Activated CD4-positive, alpha-beta T cell treated with anti-CD3 and anti-CD28 coated beads, Interleukin-2, amount 50 U/mL, for 24 hours (primary cell): ENCODE measurements at regions not wholly inside any gene's neighbourhood (a gene's known extent, or its start where the extent isn't known, plus 50 kb on each side); places are given as distances from the start of the nearest gene placed in this dataset.

Experiments
- DNase-seq, 2 donors: peaks; one replicate each; pipeline ENCODE4 v3.0.0-alpha.2; 2020; ENCODE audit warnings: low read depth in 1 of 2, low spot score in 1 of 2

DNA sequence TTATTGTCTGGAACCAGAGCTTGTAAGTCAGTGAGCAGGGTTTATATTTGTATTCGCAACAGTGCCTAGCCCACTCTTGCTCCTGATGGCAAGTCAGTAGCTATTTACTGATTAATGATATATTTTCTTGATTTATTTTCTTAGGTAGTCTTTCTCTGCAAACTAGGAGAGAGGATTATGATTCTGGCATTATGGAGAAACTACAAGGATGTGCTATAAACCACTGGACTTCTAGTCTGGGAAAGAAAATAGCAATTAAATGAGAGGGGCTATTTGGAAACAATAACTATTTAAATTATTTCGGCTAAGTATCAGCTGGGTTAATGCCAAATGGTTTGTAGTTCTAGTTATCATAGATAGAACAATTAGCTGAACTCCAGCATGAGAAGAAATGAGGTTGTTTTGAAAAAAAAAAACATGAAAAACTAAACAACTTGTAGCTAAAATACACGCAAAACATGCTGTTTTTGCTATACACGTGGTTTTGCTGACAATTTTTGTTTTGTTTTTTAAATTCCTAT lies 304.9 kb upstream of the TCF21 start:
- no peak for DNase-seq

DNA sequence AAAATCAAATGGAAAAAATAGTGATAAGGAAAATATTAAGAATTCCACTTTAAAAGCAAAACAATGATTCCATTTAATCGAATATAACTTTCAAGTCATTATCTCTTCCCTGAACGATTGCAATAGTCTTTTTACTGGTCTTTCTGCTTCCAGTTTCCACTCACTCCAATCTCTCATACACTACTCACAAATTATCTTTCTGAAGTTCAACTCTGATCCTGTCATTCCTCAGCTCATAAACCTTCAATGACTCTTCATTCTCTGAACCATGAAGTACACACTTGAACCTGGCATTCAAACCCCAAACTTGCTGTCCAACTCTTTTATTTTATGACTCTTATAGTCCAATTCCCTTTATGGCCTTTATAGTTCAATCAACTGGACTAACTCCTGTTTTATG lies 304.1 kb upstream of the TCF21 start:
- no peak for DNase-seq

DNA sequence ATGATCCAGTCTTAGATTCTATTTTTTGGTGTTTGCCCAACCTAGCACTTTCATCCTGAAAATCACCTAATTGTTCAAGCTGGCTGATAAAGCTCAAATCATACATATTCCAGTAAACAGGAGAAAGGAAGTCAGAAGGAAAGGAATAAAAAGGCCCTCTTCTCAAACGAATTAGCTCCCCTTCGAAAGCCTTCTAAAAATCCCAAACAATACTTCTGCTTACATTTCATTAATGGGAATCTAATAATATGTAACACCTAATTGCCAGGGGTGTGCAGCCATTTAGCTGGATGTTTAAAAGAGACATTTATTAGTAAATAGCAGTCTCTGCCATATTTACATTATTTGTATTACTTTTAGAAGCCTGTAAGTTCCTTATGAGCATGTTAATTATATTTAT lies 302.9 kb upstream of the TCF21 start:
- no peak for DNase-seq

DNA sequence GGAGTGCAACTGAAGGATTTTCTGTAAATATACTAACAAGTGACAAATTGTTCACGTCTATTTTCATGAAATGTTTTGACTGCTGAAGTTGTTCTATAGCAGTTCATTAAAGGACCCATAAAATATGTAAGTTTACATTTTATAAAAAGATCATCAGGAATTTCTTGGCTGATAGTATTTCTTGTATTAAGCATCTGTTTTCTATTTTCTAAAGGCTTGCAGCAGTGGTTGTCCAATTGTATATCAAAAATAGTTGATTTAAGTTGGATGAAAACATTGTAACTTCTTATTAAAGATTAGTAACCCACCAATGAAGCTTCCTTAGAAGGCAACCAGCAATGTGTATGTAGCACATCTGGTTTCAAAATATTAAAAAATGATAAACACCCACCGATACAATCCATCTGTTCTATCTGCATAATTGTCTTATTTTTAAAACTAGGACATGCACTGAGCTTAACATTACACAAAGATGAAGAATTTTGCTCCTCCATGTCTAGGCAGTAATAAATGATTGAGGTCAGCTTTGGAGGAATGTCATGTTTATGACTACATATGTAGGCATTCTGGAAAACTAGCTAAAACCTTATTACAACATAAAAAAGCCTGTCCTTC lies 301.3 kb upstream of the TCF21 start:
- DNase-seq, result no peak

DNA sequence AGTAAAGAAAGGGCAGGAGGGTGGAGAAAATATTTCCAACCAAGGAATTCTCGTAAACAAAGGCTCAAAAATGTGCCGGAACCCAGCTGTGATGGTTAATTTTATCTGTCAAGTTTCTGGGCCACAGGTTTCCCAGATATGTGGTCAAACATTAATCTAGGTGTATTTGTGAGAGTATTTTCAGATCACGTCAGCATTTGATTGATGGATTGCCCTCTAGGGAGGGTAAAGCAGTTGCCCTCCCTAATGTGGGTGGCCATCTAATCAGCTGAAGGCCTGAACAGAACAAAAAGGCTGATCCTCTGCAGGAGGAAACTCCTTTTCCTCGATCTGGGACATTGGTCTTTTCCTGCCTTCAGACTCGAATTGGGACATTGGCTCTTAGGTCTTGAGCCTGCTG lies 298.7 kb upstream of the TCF21 start:
- DNase-seq, result no peak

DNA sequence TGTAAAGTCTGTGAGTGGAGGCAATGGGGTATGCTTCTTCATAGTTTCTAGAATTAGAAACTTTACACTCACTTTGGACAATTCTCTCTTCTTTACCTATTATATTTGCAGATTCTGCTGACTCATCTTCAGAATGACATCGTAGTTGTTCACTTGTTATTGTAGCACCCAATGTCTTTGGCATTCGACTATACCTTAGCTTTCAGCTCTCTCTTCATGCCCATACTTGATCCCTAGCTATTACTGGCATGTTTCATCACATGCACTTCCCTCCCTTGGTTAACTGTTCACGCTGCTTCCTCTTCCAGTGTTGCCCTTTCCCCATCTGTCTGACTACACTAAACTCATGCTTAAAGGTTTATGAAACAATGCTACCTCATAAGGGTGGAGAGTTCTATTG lies 298.1 kb upstream of the TCF21 start:
- DNase-seq, result no peak

DNA sequence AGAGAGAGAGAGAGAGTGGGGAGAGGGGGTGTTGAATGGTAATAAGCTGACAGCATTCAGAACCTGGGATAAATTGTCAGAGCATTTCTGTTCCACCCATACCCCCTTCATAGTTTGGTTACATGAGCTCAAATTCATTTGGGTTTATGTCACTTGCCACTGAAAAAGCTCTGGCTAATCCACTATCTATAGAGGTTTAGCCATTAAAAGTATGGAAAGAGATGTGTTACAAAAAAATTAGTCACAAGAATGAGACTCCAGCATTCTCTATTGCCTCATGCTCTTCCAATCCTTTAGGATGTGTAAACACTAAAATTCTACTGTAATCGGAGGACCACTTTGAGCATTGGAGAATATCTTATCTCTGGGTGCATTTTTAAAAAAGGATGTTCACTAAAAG lies 297.6 kb upstream of the TCF21 start:
- no peak for DNase-seq

DNA sequence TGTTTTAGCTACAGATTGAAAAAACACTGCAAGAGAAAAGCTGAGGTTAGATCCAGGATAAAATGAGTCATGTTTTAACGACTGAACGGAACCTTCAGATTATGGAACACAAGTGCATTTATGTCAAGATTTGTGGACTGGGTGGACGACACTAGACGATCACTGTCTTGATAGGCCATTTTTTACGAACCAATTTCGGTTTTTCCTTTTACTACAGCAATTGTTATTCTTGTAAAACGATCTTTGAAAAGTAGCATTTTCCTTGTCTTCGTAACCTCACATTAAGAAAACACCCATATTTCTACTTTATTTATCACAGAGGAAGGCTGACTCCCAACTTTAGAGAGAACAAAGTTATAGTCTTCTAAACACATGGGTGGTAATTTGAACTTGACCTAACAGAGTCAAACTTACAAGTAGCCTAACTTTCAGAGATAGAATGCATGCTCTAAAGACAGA lies 294.2 kb upstream of the TCF21 start:
- no peak for DNase-seq

DNA sequence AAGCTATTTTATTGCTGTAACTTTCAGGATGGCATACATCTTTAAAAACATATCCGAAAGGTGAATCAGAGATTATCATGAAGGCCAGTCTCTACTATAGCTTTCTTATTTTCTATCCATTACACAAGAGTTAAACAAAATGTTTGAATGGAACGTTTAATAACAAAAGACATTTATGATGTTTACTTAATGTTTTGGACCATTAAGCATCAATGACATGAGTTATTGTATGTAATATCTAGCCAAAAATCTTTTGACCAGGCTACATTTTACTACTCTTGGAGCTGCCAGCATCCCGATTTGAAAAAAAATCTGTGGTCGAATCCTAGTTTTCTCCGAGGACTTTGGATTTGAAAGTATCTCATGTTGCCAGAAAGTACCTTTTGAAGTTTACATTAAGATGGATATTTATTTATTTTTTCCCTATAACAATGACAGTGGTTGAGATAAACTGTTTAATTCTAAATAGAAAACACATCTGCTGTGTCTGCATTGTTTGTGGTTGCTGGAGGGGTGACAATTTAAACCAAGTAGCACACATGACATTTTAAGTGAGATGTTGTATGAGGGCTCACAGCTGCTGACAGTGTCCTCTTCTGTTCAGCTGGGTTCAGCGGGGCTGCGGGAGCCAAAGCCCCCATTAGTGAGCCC lies 293.7 kb upstream of the TCF21 start:
- DNase-seq, result no peak

DNA sequence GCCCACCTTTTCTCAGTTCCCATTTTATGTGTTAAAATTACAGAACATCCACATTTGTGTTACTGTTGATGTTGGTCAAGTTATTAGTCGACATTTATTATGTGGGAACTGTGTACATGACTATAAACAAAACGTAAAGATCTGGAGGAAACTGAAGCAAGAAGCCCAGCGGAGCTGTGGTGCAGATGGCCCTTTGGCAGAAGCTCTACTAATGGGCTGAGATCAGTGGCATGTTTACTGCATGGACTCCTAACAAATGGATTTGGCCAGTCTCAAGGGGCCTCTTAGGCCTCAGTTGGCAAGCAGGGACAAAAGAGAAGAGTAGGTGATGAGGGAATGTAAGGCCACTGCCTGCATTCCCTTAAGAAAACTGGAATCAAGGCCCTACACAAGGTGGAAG lies 282.1 kb upstream of the TCF21 start:
- no peak for DNase-seq

DNA sequence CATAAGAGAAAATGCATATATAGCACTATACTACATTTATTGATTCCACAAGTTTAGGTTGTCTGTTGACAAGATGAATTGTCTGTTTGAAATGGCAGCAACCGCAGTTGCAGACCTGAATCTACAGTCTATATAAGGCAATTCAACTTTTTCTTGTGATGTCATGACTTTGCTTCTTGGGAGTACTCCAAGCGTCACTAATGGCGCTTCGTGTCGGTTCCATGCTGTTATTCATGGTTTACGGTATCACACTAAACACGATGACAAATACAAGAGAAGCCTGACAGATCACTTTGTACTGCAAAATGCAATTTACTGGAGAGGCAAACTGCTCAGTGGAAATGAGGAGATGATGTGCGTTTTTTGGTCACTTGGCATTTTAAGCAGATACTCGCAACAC lies 280.3 kb upstream of the TCF21 start:
- no peak for DNase-seq

DNA sequence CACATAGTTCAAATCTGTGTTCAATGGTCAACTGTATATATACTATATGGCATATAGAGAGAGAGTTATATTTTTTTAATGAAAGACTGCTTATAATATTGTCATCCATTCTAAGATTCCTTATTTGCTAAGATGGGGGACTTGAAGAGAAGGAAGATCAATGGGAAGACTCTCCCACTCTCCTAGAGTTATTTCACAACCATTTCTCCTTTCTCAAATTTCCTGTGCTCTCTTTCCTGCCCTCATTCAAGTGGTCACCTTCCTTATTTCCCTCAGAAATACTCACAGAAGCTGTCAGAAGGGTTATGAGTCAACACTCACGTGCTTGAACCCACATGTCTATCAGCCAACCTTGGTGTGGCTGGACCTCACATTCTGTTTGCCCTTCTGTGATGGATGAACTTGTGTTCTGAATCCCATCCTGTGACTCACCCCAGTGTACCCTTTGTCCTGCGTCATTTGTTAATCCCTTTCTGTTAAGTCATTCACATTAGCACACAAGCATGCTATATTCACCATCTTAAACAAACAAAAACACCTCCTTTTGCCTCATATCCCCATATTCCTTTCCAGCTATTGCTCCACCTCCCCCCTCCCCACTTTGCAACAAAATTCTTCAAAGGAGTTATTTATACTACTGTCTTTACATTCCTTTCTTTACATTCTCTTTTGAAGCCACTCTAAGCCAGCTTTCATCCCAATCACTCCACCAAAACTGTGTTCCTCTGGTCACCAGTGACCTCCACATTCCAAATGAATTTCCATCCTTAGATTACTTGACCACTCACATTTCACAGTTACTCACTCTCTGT lies 279.3 kb upstream of the TCF21 start:
- DNase-seq, result no peak

DNA sequence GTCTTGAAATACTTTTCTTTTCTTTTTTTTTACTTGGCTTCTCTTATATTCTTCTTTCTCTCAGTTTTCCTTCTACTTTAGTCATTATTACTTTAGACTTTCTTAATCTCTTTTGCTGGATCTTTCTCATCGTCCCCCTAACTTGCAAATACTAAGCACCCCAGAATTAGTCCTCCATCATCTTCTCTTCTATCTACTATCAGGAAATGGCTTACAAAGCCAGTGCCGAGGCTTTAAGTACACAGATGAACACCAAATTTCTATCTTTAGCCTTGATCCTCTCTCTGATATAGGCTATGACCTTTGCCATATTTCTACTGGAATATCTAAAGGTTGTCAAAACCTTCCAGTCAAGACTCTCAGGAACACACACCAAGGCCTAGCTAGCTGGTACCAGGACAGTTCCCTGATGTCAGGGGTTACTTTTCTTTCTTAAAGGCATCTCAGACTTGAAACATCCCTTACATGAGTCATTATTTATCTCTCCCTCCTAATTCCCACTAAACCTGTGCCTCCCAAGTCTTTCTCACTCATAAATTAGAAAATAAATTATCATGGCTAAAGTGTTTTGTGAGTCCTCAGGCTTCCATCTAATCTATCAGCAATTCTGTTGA lies 278.6 kb upstream of the TCF21 start:
- DNase-seq, result no peak

DNA sequence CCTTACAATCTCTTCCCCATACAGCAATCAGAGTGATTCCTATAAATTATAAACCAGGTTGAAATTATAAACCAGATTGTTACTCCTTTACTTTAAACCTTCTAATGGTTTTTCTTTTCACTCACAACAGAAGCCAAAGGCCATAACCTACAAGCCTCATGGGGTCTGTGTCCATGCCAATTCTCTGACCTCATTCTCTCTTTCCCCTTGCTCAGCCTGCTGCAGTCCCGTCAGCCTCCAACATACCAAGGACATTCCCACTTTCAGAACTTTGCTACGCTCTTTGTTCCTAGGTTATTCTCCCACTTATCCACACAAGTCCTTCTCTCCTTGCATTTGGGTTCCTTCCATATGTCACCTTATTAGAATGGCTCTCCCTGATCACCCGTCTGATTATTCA lies 277.9 kb upstream of the TCF21 start:
- no peak for DNase-seq

DNA sequence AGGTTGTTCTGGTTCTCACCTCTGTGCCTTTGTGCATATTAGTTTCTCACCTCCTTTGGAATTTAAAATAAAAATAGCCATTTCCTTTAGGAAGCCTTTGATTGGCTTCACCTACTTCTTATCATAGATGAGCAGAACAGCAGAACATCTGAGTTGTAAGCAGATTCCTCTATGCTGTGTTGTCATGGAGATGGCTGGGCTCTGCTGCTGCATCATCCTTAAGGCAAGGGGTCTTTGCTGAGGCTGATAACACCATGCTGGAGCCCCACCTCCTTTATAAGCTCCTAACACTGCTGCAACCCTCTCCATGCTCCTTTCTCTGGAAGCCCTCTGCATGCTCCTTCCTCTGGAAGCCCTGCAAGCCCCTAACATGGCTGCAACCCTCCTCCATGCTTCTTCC lies 276.5 kb upstream of the TCF21 start:
- no peak for DNase-seq

DNA sequence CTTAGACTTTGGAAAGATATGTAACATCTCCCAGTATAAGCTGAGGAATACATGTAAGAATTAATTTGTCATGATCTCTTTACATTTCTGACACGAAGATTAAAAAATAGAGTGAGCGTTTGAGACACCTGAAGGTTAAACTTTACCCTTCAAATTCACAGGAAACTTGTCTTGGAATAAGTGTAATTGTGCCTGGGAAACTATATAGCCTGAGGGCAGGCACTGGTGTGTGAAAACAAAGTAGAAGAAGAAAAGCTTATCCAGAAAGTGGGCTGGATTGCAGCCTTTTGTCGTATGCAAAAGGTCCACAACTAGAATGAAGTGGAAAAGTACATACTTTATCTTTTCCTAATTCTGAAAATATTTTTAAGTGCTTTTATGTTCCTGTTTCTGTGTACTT lies 275.7 kb upstream of the TCF21 start:
- DNase-seq, result no peak

DNA sequence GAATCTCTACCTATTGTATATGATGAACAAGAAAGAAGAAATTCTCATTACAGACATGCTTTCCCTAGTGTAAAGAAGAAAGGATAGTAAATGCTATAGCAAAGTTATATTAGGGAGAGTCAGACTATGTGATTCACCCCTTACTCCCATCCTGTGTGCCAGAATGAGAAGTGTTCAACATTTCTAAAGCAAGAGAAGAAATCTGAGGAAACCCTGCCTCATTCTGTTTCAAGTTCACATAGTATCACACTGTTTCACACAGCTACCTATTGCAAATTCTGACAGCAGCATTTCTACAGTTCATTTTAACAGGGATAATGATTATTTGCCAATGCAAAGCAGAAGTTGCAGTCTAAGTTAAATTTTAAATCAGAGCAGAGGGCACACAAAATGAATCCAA lies 267.2 kb upstream of the TCF21 start:
- DNase-seq, result no peak

DNA sequence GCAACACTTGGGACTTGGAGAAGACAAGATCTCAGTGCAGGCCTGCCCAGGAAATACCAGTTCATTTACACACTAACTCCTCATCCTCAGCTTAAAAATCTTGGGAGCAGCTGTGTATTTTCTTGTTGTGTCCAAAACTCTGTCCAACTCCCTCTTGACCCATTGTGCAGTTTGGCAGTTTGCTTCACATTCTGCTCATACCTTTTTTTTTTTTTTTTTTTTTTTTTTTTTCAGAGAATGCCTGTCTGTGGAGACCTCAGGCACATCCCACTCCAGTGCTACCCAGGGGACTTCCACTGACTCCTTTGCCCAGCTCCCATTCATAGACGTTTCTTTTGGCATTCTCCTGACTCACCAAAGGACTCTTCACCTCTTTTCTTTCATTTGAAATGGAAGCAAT lies 265.8 kb upstream of the TCF21 start:
- DNase-seq, result no peak

DNA sequence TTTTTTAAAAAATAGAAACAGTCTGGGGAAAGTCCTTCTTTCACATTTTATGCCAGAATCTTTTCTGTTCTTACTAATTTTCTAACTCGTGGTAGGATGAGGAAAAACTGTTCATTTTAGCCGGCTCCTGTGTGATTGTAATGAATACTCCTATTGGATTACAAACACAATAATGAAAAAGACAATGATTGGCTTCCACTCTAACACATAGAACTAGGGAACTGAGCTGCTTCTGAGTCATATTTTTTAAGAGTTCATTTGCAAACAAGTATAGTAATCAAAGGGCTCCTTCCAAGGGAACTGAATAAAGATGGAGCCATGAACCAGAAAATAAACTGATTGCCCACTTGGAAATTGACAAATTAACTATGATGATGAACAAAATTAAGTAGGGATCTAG lies 265.3 kb upstream of the TCF21 start:
- DNase-seq, result no peak

DNA sequence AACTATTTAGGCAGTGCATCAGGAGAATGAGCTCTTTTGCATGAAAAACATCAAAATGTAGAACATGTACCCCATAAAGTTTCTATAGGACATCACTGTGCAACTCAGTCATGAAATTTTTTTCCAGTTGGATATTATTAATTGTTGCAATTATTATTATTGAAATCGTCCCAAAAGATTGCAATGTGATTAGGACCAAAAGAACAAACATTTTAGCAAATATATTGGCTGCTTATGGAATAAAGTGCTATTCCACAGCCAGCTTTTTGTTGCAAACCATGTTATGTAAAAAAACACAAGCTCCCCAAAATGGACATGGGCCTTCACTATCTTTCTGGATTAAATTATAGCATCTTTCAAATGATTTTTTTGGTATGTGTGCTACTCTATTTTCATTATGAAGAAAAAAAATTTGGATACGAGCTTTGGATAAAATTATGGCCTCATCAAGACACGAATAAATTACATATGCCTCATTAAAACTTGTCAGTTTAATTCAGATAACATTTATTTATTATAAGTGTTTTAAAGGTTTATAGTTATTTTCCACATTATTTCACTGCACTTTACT lies 262.7 kb upstream of the TCF21 start:
- DNase-seq, result no peak

DNA sequence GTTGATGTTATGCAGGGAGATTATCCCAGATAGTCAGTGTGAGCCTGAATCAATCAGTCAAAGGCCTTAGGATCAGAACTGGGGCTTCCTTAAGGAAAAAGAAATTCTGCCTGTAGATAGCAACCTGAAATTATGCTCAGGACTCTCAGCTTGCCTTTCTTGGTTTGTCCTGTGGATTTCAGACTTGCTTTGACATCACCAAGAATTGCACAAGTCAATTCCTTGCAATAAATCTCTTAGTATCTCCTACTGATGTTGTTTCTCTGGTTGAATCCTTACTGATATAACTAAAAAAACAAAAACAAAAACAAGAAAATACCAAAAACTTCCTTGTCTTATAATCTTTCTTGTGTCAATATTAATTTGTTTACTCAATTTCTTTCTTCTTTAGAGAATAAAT lies 258.9 kb upstream of the TCF21 start:
- no peak for DNase-seq

DNA sequence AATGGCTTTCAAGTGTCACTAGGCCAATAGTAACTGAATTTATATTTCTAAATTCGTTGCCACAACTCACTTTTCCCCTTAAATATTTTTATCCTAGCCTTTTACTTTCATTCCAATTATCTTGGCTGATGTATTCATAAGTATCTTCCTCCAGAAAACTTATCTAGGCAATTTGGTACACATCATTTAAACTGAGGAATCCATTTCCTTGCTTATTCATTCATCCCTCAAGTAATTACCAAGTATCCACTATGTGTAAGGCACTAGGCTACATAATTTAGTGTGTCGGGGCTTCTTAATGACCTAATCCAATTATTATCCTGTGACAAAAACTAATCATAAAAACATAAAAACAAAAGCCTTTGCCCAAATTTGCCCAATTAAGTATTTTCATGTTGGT lies 258.3 kb upstream of the TCF21 start:
- DNase-seq, result no peak
